ENCODE measurements at regions not wholly inside any gene's neighbourhood (a gene's known extent, or its start where the extent isn't known, plus 50 kb on each side); places are given as distances from the start of the nearest gene placed in this dataset.

DNA sequence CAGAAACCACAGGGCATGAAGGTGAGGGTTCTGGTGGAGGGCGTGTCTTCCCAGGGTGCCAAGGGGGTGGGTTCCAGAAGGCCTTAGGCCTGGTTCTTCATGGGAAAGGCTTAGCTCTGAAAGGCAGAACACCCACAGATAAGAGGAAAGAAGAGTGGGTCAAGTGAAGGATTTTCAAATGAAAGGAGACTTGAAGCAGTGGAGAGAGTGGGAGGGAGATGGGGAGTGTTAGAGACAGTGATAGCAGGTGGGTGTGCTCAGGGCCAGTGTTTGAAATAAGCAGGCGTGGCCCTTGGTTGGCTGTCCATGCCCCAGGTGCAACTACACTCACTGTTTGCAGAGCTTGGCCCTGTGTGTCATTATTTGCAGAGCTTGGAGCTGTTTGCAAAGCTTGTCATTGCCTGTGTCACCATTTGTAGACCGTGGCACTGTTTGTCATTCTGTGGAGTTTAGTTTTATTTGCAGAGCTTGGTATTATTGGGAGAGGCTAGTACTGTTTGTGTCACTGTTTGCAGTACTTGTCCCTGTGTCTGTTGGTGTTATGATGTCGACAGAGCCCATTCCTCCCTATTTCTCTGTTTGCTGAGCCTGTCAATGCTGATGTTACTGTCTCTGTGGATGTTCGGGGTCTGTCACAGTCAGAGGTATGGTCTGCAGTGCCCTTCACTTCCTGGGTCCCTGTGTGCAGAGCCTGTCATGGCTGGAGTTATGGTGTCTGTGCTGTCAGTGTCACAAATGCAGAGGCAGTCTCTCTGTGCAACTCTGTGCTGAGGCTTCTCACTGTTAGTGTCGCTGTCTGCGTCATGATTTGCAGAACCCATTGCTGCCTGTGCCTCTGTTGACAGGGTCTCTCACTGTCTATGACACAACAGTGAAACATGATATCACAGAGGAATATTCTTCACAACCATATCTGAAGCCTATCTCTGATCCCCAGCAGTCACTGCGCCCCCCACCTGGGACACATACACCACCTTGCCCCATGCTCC lies 127.7 kb upstream of the LRFN2 start:
- DNase-seq, result no peak

DNA sequence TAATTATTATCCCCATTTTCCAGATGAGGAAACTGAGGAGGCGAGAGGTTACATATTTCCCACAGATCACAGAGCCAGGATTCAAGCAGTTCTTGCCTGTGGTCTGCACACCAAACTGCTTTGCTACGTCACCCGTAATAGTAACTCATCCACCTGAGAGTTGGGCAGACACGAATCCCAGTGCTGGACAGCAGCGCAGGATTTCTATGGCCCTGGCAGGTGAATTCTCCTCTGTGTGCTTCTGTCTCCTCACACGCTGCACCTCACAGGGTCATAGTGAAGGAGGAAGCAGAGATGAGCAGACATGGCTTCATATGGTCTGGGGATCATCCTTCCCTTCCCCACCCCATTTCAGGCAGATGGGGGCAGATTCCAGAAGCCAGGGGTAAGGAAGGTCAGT lies 127.0 kb upstream of the LRFN2 start:
- DNase-seq, result no peak

GRCh38 chr6:40713002-40713719 lies 126.0 kb upstream of the LRFN2 start:
- no peak for DNase-seq

- DNase-seq, result no peak
Measured at GRCh38 chr6:40710626-40711330, 123.6 kb upstream of the LRFN2 start.

- DNase-seq, result no peak
Measured at GRCh38 chr6:40708049-40708448, 120.9 kb upstream of the LRFN2 start.

DNA sequence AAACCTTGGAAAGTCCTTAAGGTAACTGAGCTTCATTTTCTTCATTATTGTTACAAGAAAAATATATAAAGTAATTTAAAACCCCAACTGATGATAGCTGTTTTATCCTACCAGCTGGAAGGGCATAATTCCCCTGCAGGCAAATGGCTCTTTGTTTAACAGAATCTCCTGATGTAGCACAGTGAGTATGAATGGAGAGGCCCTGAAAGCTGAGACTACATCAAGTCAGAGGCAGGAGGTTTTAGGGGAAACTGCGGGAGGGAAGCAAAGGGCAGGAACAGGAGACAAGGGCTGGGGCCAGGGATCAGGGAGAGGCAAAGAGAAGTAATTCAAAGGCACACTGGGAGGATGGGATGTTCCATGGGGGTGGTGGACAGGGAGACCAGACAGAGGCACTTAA lies 119.0 kb upstream of the LRFN2 start:
- no peak for DNase-seq

DNA sequence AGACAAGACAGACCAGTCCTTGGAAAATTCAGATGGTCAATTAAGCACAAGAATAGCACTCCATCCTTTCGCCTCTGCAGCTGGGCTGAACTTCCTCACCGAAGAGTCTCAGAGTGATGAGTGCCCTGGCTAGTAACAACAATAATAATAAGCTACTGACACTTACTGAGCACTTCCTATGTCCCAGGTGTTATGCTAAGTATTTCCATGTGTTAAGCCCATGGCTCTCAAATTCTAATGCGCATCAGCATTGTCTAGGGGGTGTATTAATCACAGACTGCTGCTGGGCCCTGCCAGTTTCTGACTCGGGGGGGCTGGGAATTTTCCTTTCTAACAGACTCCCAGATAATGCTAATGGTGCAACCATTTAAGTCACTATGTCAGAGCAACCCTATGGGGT lies 118.2 kb upstream of the LRFN2 start:
- DNase-seq, result no peak

GRCh38 chr6:40701352-40702007 lies 114.3 kb upstream of the LRFN2 start:
- no peak for DNase-seq

- DNase-seq, result no peak
Measured at GRCh38 chr6:40700006-40700580, 112.9 kb upstream of the LRFN2 start.

DNA sequence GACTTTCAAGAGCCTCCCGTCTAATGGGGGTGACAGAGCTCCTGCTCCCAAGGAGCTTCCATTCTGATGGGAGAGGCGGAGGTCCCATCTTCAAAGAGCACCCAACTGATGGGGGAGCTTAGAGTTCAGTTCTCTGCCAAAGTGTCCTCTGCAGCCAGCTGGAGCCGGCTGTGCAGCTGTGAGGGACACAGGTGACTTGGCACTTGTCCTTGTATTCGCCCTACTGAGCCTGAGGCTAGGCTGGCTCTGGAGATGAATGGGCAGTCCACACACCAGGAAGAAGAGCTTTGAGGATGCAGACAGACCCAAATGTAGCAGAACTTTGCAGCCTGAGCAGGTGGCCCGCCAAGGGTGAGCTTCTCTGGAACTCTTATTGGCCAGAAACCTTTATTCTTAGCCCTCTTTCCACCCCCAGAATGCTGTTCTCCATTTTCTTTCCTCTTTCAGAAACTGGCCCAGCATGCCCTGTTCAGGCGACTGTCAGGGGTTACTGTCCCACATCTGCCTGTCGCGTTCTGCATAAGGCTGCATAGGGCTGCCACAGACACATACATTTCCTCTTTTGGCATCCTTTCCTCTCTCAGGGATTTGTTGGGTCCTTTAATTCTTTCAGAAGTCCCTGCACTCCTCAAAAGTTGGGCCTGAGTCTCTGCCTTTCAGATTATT lies 108.7 kb upstream of the LRFN2 start:
- no peak for DNase-seq

- no peak for DNase-seq
Measured at GRCh38 chr6:40695114-40695513, 108.0 kb upstream of the LRFN2 start.

DNA sequence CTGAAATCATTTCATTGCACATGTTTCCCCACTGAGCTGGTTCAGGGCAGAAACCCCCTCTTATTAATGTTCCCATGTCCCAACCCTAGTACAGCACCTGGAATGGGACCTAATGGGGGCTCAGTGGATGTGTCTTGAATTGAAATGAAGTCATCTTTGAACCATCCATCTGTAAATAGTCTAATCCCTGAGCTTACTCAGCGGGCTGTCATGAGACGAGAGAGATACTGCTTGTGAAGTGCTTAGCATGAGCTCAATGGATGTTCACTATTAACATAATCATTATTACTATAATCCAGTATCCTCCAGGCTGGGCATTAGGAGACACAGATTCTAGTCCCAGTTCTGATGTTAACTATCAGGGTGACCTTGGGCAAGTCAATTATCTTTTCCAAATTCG lies 106.6 kb upstream of the LRFN2 start:
- no peak for DNase-seq

GRCh38 chr6:40692337-40692736 lies 105.2 kb upstream of the LRFN2 start:
- no peak for DNase-seq

- DNase-seq, result no peak
Measured at GRCh38 chr6:40689185-40689584, 102.0 kb upstream of the LRFN2 start.

DNA sequence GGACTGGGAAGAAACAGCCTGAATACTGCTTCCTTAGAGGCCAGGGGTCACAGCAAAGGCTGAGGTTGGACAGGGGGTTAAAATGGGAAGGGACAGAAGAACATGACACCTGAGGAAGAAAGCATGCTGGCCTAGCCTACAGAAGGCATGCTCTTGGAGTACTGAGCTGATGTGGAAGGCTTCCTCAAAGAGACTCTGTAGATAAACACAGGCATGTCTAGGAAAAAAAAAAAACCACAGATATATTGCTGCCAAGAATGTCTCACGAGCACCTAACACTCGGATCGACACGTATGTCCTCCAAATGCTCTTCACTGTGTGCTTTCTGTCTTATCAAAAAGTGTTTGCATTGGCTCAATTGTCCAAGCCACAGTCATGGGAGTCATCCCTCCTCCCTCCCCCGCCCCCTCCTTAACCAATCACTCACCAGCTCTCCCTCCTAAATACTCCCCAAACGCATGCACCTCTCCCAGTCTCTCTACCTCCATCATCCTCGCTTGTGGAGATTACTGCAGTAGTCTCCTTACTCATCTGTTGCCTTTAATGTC lies 101.1 kb upstream of the LRFN2 start:
- DNase-seq, result no peak

GRCh38 chr6:40685862-40686261 lies 98.7 kb upstream of the LRFN2 start:
- DNase-seq, result no peak

DNA sequence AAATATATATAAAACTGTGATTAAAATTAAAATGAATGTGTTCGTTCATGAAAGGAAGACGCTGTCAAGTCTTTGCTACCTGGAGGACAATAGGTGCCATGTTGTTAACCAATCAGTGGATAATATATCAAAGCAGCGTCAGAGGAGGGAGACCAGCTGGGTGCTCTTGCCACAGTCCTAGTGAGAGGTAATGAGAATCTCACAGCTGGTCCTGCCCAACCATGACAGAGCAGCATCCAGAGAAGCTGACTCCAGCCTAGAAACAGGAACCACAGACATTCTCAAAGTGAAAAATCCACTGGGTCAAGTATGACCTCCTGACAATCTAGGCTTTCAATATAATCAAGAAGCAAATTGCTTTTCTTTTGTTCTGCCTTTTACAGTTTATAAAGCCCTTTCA lies 94.5 kb upstream of the LRFN2 start:
- no peak for DNase-seq

DNA sequence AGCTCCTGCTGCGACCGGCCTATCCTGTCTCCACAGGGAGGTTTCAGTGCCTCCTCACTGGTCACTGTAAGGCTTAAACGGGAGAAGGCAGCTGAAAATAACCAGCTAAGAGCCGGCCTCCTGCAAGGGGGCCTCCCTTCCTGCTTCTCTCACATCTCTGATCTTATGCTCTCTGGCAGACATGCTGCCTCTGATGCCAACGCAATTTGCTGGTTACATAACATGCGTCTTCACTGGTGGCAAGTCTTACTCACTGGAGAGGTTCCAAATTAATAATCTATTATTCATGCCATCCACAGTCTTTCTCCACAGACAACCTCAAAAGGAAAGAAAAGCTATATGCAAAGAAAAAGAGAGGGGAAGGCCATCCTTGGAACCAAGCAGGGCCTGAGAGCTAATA lies 91.8 kb upstream of the LRFN2 start:
- DNase-seq, result no peak

- no peak for DNase-seq
Measured at GRCh38 chr6:40674170-40674569, 87.0 kb upstream of the LRFN2 start.

GRCh38 chr6:40672087-40672486 lies 84.9 kb upstream of the LRFN2 start:
- no peak for DNase-seq

- DNase-seq, result no peak
Measured at GRCh38 chr6:40671694-40672050, 84.5 kb upstream of the LRFN2 start.
